ENCODE measurements at regions not wholly inside any gene's neighbourhood (a gene's known extent, or its start where the extent isn't known, plus 50 kb on each side); places are given as distances from the start of the nearest gene placed in this dataset.

GRCh38 chr2:5467178-5467905 is 224.8 kb upstream of the SOX11 start:
- Mint-ChIP-seq H3K9me3 (no peaks in the 10 kb centered on the region), H3K27ac (no peak overlapping the region), H3K4me1 (no peaks in the 10 kb centered on the region), H3K36me3 (ENCODE audit: low read depth) (no peaks in the 10 kb centered on the region), H3K27me3 (peaks cover 2% of the 10 kb centered on the region), H3K4me3 (no peak overlapping the region)
- CTCF ChIA-PET: no interaction called here
- no peak for TF ChIP-seq CTCF (IDR thresholded peaks at IDR 0.05)
- DNase-seq: no peak
- ATAC-seq (ENCODE audit: low read depth): no peak
- POLR2A ChIA-PET: interaction anchor here (1.2 kb wide), 1 partner anchor 28 kb away, joined by 7 read pairs; no protein-coding TSS in a partner anchor
- intact Hi-C loops (cut with micrococcal nuclease): no loop called here

GRCh38 chr2:5472673-5473072 is 219.5 kb upstream of the SOX11 start:
- TF ChIP-seq CTCF (IDR thresholded peaks at IDR 0.05): no peak
- POLR2A ChIA-PET: no interaction called here
- intact Hi-C loops (cut with micrococcal nuclease): no loop called here
- Mint-ChIP-seq H3K36me3 (ENCODE audit: low read depth) (no peaks in the 10 kb centered on the region), H3K27ac (no peak overlapping the region), H3K4me3 (no peak overlapping the region), H3K9me3 (no peaks in the 10 kb centered on the region), H3K27me3 (peaks cover 2% of the 10 kb centered on the region), H3K4me1 (no peaks in the 10 kb centered on the region)
- CTCF ChIA-PET: no interaction called here
- ATAC-seq (ENCODE audit: low read depth) (no peak), DNase-seq (no peak)

- no peak for TF ChIP-seq CTCF (IDR thresholded peaks at IDR 0.05)
- Mint-ChIP-seq H3K27ac (no peak overlapping the region), H3K4me3 (no peak overlapping the region), H3K36me3 (ENCODE audit: low read depth) (no peaks in the 10 kb centered on the region), H3K9me3 (no peaks in the 10 kb centered on the region), H3K27me3 (peaks cover 2% of the 10 kb centered on the region), H3K4me1 (no peaks in the 10 kb centered on the region)
- ATAC-seq (ENCODE audit: low read depth) (no peak), DNase-seq (no peak)
- ChIA-PET CTCF (no interaction called here), POLR2A (no interaction called here)
- intact Hi-C loops (cut with micrococcal nuclease): no loop called here
Observed at GRCh38 chr2:5473635-5474034, 218.5 kb upstream of the SOX11 start.

- H3K27ac Mint-ChIP-seq: no peak overlapping the region
- intact Hi-C loops (cut with micrococcal nuclease): no loop called here
- no peak for TF ChIP-seq CTCF (IDR thresholded peaks at IDR 0.05)
- ChIA-PET POLR2A (no interaction called here), CTCF (no interaction called here)
- no peaks in the 10 kb centered on the region for H3K36me3 Mint-ChIP-seq (ENCODE audit: low read depth)
- no peaks in the 10 kb centered on the region for H3K4me1 Mint-ChIP-seq
- H3K9me3 Mint-ChIP-seq: no peaks in the 10 kb centered on the region
- no peak for ATAC-seq (ENCODE audit: low read depth)
- no peak for DNase-seq
- peaks cover 2% of the 10 kb centered on the region for H3K27me3 Mint-ChIP-seq
- no peak overlapping the region for H3K4me3 Mint-ChIP-seq
Observed at GRCh38 chr2:5474716-5475115, 217.5 kb upstream of the SOX11 start.

- intact Hi-C loops (cut with micrococcal nuclease): no loop called here
- Mint-ChIP-seq H3K27me3 (no peaks in the 10 kb centered on the region), H3K36me3 (ENCODE audit: low read depth) (no peaks in the 10 kb centered on the region), H3K9me3 (no peaks in the 10 kb centered on the region), H3K4me3 (no peak overlapping the region), H3K27ac (no peak overlapping the region), H3K4me1 (no peaks in the 10 kb centered on the region)
- ATAC-seq (ENCODE audit: low read depth): no peak
- no peak for TF ChIP-seq CTCF (IDR thresholded peaks at IDR 0.05)
- POLR2A ChIA-PET: no interaction called here
- no peak for DNase-seq
- CTCF ChIA-PET: no interaction called here
Observed at GRCh38 chr2:5479265-5479928, 212.8 kb upstream of the SOX11 start.

Measured in activated B cell treated with CpG ODN at 0.5 μM for 24 hours (primary cell).